ENCODE measurements at regions not wholly inside any gene's neighbourhood (a gene's known extent, or its start where the extent isn't known, plus 50 kb on each side); places are given as distances from the start of the nearest gene placed in this dataset.

- no peak for TF ChIP-seq CTCF (IDR thresholded peaks at IDR 0.05)
- TF ChIP-seq POLR2A (IDR thresholded peaks at IDR 0.05): no peak
Measured at GRCh38 chr15:70420948-70421482, 323.3 kb upstream of the TLE3 start.

Data from heart left ventricle (tissue), 13 donors.